Stomach (tissue), 8 donors: ENCODE measurements at regions not wholly inside any gene's neighbourhood (a gene's known extent, or its start where the extent isn't known, plus 50 kb on each side); places are given as distances from the start of the nearest gene placed in this dataset.

Experiments used
- DNase-seq, 2 donors: peaks; one replicate each; pipeline versions ENCODE4 v3.0.0 to v3.0.0-alpha.2; 2013 to 2019
- H3K27ac ChIP-seq, 5 donors: fragments of 200-600 bp in 4 of 5; sonication (generic) in 4 of 5; one replicate each; pipeline ENCODE4 v1.5.1; 2013 to 2019; ENCODE audit warnings: mild to moderate bottlenecking in 1 of 5, moderate library complexity in 1 of 5
- H3K27me3 ChIP-seq, 3 donors: fragments of 200-600 bp; sonication (generic); one replicate each; pipeline ENCODE4 v1.5.1; 2017 to 2019; ENCODE audit warnings: mixed run types in 1 of 3
- H3K36me3 ChIP-seq, 4 donors: fragments of 200-600 bp; sonication (generic); 1 replicate in 3 of 4; 2 replicates in 1 of 4; pipeline ENCODE4 v1.5.1; 2016 to 2019
- H3K4me1 ChIP-seq, 4 donors: fragments of 200-600 bp; sonication (generic); one replicate each; pipeline ENCODE4 v1.5.1; 2016 to 2019
- H3K4me3 ChIP-seq, 4 donors: fragments of 200-600 bp; sonication (generic) in 3 of 4; one replicate each; pipeline ENCODE4 v1.5.1; 2016 to 2019; ENCODE audit warnings: mild to moderate bottlenecking in 1 of 4
- H3K9me3 ChIP-seq, 4 donors: fragments of 200-600 bp; sonication (generic); one replicate each; pipeline ENCODE4 v1.5.1; 2016 to 2019
- EP300 ChIP-seq: sonication (generic); formaldehyde crosslinking; IDR thresholded peaks from one replicate; pipeline ENCODE4 v1.6.1; 2017; ENCODE audit warnings: antibody characterized with exemption
- POLR2A ChIP-seq, 4 donors: fragments of 450-650 bp; IDR thresholded peaks; one replicate each; pipeline ENCODE4 v1.6.1; 2016; ENCODE audit warnings: antibody characterized with exemption in 4 of 4, control low read depth in 2 of 4, mild to moderate bottlenecking in 1 of 4, moderate library complexity in 1 of 4
- POLR2AphosphoS5 ChIP-seq, 3 donors: sonication (generic); formaldehyde crosslinking; IDR thresholded peaks; one replicate each; pipeline ENCODE4 v1.6.1; 2016; ENCODE audit warnings: antibody characterized with exemption in 3 of 3
- WGBS, 5 donors: extraction: QIAGEN DNeasy Blood & Tissue Kit in 3 of 5; methylation state at CpG; one replicate each; pipeline versions ENCODE4 v1.1.5 to v1.1.7; 2013 to 2018; 5-methylcytosine and 5-hydroxymethylcytosine counted together
- intact Hi-C: fragments of 100-400 bp; cut with DNase I; formaldehyde crosslinking; loops from one replicate; pipeline ENCODE4 v1.15.1; 2023; ENCODE audit warnings: low total_unique reads
- TF ChIP-seq, protein P1 (sequence below), 7 experiments: fragments of 450-650 bp in 4 of 7; fragments of 200-600 bp in 3 of 7; sonication (generic) in 3 of 7; IDR thresholded peaks; one replicate each; pipeline ENCODE4 v1.5.1; 2016 to 2019; ENCODE audit warnings: antibody characterized with exemption in 7 of 7, control low read depth in 2 of 7, mild to moderate bottlenecking in 1 of 7
- donor health status: healthy with polysubstance abuse.
- donor health status: Bipolar disorder and iron deficiency.
- donor health status: healthy.

DNA sequence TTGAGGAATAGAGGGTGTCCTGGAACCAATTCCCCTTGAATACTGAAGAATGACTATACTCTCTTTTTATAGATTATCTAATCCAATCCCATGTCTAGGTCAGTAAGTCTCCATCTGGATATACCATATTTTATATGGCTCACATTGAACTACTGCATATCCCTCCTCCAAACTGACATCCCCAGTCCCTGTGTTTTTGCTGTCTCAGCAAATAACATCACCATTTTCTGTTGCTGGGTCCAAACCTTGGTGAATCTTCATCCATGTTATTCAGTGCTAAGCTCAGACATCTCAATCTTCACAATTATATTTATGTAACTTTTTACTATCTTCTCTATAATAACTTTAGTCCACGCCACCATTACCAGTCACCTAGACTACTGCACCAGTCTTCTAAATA lies 269.6 kb upstream of the CNTNAP4 start:
- DNase-seq, result no peak
- intact Hi-C loops, result no loop called here
- H3K4me1 ChIP-seq, result no peaks in the 10 kb centered on the region
- WGBS, 5 donors, result 79 to 92% (median 89%) methylated on average over 1 of the region's 1 CpG
- no peaks in the 10 kb centered on the region for H3K36me3 ChIP-seq
- no peak overlapping the region for H3K4me3 ChIP-seq
- no peaks in the 10 kb centered on the region for H3K9me3 ChIP-seq
- TF ChIP-seq, protein P1, sequence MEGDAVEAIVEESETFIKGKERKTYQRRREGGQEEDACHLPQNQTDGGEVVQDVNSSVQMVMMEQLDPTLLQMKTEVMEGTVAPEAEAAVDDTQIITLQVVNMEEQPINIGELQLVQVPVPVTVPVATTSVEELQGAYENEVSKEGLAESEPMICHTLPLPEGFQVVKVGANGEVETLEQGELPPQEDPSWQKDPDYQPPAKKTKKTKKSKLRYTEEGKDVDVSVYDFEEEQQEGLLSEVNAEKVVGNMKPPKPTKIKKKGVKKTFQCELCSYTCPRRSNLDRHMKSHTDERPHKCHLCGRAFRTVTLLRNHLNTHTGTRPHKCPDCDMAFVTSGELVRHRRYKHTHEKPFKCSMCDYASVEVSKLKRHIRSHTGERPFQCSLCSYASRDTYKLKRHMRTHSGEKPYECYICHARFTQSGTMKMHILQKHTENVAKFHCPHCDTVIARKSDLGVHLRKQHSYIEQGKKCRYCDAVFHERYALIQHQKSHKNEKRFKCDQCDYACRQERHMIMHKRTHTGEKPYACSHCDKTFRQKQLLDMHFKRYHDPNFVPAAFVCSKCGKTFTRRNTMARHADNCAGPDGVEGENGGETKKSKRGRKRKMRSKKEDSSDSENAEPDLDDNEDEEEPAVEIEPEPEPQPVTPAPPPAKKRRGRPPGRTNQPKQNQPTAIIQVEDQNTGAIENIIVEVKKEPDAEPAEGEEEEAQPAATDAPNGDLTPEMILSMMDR (IDR thresholded peaks at IDR 0.05), result no peak
- no peak for TF ChIP-seq EP300
- TF ChIP-seq POLR2AphosphoS5 (IDR thresholded peaks at IDR 0.05), result no peak
- no peak for TF ChIP-seq POLR2A (IDR thresholded peaks at IDR 0.05)
- H3K27me3 ChIP-seq, result no peaks in the 10 kb centered on the region
- H3K27ac ChIP-seq, result no peak overlapping the region

DNA sequence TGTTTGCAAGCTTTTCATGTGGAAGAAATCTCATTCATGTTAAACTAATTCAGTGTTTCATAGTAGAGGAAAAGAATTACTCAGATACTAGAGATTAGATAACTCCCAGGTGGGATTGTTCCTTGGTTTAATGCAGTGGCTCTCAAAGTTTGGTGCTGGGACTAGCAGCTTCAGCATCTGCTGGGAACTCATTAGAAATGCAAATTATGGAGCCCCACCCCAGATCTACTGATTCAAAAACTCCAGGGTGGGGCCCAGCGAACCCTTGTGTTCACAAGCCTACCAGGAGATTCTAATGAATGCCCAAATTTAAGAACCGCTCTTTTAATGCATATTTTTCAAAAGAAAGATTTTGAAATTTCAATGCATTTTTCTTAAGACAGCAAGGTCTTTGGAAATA lies 253.4 kb upstream of the CNTNAP4 start:
- TF ChIP-seq POLR2A (IDR thresholded peaks at IDR 0.05), result no peak
- TF ChIP-seq, protein P1 (IDR thresholded peaks at IDR 0.05), result no peak
- intact Hi-C loops, result no loop called here
- Histone ChIP-seq H3K27ac (no peak overlapping the region), H3K27me3 (no peaks in the 10 kb centered on the region), H3K36me3 (no peaks in the 10 kb centered on the region), H3K4me3 (no peak overlapping the region), H3K4me1 (no peaks in the 10 kb centered on the region), H3K9me3 (peaks cover 0 to 19% (median 5%) of the 10 kb centered on the region in 4 donors)
- DNase-seq, result no peak
- 66 to 86% (median 78%) methylated on average over 2 of the region's 2 CpGs for WGBS, 5 donors

DNA sequence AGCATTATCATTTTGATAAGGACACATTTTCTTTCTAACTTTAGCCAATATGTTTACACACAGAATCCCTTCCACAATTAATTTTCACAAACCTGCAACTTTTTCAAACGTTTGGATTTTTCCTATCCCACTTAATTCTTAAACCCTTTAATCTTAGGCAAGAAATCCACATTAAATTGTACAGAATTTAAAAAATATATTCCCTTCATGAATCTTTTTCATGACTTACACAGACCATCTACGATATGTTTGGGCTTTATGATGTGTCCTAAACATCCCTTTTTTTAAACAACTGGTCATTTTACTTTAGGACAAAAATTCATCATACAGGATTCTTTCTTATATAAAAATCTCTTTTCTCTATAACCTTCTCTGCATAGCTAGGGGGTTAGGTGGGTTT lies 241.5 kb upstream of the CNTNAP4 start:
- Histone ChIP-seq H3K36me3 (no peaks in the 10 kb centered on the region), H3K27me3 (no peaks in the 10 kb centered on the region), H3K4me3 (no peak overlapping the region), H3K27ac (no peak overlapping the region), H3K4me1 (no peaks in the 10 kb centered on the region), H3K9me3 (peaks cover 0 to 19% (median 10%) of the 10 kb centered on the region in 4 donors)
- DNase-seq, result no peak
- 38 to 60% (median 49%) methylated on average over 2 of the region's 2 CpGs for WGBS, 5 donors
- intact Hi-C loops, result no loop called here
- TF ChIP-seq, protein P1 (IDR thresholded peaks at IDR 0.05), result no peak
- TF ChIP-seq POLR2A (IDR thresholded peaks at IDR 0.05) (no peak), POLR2AphosphoS5 (IDR thresholded peaks at IDR 0.05) (no peak), EP300 (no peak)

DNA sequence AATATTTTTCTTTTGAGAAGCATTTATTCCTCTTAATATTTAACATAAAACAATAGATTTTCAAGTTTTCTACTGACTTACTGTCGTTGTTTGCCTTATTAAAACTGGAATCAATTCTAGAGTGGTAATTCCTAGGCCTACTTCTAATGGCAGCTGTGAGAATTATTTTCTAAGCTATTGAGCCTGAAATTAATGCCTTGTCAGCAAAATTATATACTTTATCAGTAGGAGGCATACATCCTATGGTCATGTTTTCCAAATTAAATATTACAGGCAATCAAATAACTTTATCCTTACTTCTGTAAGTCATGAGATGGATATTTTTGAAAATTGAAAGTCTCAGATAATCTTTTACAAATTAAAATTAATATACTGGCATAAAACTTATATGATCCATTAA lies 239.1 kb upstream of the CNTNAP4 start:
- Histone ChIP-seq H3K27ac (no peak overlapping the region), H3K36me3 (no peaks in the 10 kb centered on the region), H3K27me3 (no peaks in the 10 kb centered on the region), H3K4me3 (no peak overlapping the region), H3K4me1 (no peaks in the 10 kb centered on the region), H3K9me3 (peaks cover 0 to 19% (median 10%) of the 10 kb centered on the region in 4 donors)
- no peak for DNase-seq
- WGBS, 5 donors, result 65 to 80% (median 75%) methylated on average over 1 of the region's 1 CpG
- TF ChIP-seq EP300, result no peak
- TF ChIP-seq POLR2A (IDR thresholded peaks at IDR 0.05), result no peak
- no peak for TF ChIP-seq POLR2AphosphoS5 (IDR thresholded peaks at IDR 0.05)
- TF ChIP-seq, protein P1 (IDR thresholded peaks at IDR 0.05), result no peak
- intact Hi-C loops, result no loop called here
